Lung (tissue), 11 donors: ENCODE measurements at regions not wholly inside any gene's neighbourhood (a gene's known extent, or its start where the extent isn't known, plus 50 kb on each side); places are given as distances from the start of the nearest gene placed in this dataset.

Experiments used
- ATAC-seq: fragments of 200-7000 bp; cut with Tn5 transposase; one replicate; pipeline ENCODE4 v1.9.1; 2020; ENCODE audit warnings: moderate number of reproducible peaks; ENCODE audit not compliant: insufficient read depth, low FRiP score
- DNase-seq, 3 donors: peaks; one replicate each; pipeline ENCODE4 v3.0.0-alpha.2; 2013 to 2017
- H3K27ac ChIP-seq, 2 donors: one replicate each; pipeline ENCODE4 v1.5.1; 2013; ENCODE audit warnings: mild to moderate bottlenecking in 2 of 2, moderate library complexity in 2 of 2, control low read depth in 1 of 2, inconsistent platforms in 1 of 2, low read depth in 1 of 2, low read length in 1 of 2
- H3K27me3 ChIP-seq, 3 donors: one replicate each; pipeline ENCODE4 v1.5.1; 2013; ENCODE audit warnings: low read length in 2 of 3; ENCODE audit not compliant: control insufficient read depth in 3 of 3, insufficient read depth in 3 of 3
- H3K36me3 ChIP-seq, 4 donors: one replicate each; pipeline ENCODE4 v1.5.1; 2013; ENCODE audit warnings: low read length in 4 of 4, mild to moderate bottlenecking in 1 of 4, moderate library complexity in 1 of 4; ENCODE audit not compliant: control insufficient read depth in 4 of 4, insufficient read depth in 4 of 4
- H3K4me1 ChIP-seq, 5 donors: one replicate each; pipeline ENCODE4 v1.5.1; 2013; ENCODE audit warnings: low read length in 5 of 5, mild to moderate bottlenecking in 2 of 5, moderate library complexity in 1 of 5; ENCODE audit not compliant: control insufficient read depth in 5 of 5, insufficient read depth in 5 of 5
- H3K4me3 ChIP-seq: one replicate; pipeline ENCODE4 v1.5.1; 2013; ENCODE audit warnings: mild to moderate bottlenecking, control low read depth, moderate library complexity
- H3K9ac ChIP-seq, 2 donors: one replicate each; pipeline ENCODE4 v1.5.1; 2013; ENCODE audit warnings: low read length in 2 of 2, control low read depth in 1 of 2; ENCODE audit not compliant: insufficient read depth in 1 of 2
- H3K9me3 ChIP-seq, 4 donors: one replicate each; pipeline ENCODE4 v1.5.1; 2013; ENCODE audit warnings: low read length in 3 of 4, mild to moderate bottlenecking in 1 of 4, moderate library complexity in 1 of 4; ENCODE audit not compliant: control insufficient read depth in 4 of 4, insufficient read depth in 3 of 4
- CTCF ChIP-seq: IDR thresholded peaks from 2 replicates; pipeline ENCODE4 v1.5.1; 2012; ENCODE audit warnings: mild to moderate bottlenecking; ENCODE audit errors: control extremely low read depth, extremely low read depth
- WGBS, 2 donors: extraction: QIAGEN DNeasy Blood & Tissue Kit; methylation state at CpG; one replicate each; pipeline ENCODE4 v1.1.7; 2013; 5-methylcytosine and 5-hydroxymethylcytosine counted together
- donor health status: control.
- donor health status: control.
- donor health status: Bipolar disorder and iron deficiency.
- donor health status: healthy.
- donor health status: DM: yes; HTN: yes; CAD: no.

- Histone ChIP-seq H3K9ac (no peak overlapping the region), H3K27ac (no peak overlapping the region), H3K4me3 (no peak overlapping the region), H3K4me1 (peaks cover 0 to 4% (median 0%) of the 10 kb centered on the region in 5 donors), H3K36me3 (no peaks in the 10 kb centered on the region), H3K9me3 (no peaks in the 10 kb centered on the region), H3K27me3 (no peaks in the 10 kb centered on the region)
- ATAC-seq: no peak
- no peak for DNase-seq
- TF ChIP-seq CTCF: no peak
Observed at GRCh38 chr1:87421809-87422208, 93.1 kb downstream of the LMO4 start.

DNA sequence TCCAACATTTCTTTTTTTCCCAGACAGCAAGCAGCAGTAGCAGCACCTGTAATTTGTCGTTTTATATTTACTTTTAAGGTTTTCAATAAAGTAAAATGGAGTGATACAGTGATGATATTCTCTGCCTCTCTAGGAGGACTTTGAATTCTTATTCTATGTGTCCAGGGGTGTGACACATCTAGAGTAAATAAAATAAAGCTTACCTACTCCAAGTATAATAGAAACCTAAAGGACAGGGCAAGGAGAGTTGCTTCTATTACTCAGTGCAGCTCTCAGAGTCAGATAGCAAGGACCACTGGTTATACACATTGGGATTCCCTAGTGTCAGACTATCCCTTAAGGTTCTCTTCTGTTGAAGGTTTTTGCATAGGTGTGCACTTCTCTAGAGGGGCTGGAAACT, 95.9 kb downstream of the LMO4 start:
- WGBS, 2 donors: 79 to 96% methylated on average over 1 of the region's 1 CpG
- no peak for ATAC-seq

GRCh38 chr1:87426463-87427249, 98.0 kb downstream of the LMO4 start:
- peaks cover 0 to 5% (median 0%) of the 10 kb centered on the region in 5 donors for H3K4me1 ChIP-seq
- 87 to 91% methylated on average over 12 of the region's 12 CpGs for WGBS, 2 donors
- H3K9ac ChIP-seq: no peak overlapping the region
- no peak overlapping the region for H3K4me3 ChIP-seq
- no peaks in the 10 kb centered on the region for H3K9me3 ChIP-seq
- DNase-seq (peak; percentile 15 to 46 (median 30)), ATAC-seq (no peak)
- no peak for TF ChIP-seq CTCF
- no peak overlapping the region for H3K27ac ChIP-seq
- no peaks in the 10 kb centered on the region for H3K27me3 ChIP-seq
- no peaks in the 10 kb centered on the region for H3K36me3 ChIP-seq

More for the DNA sequence above, 95.9 kb downstream of the LMO4 start:
- Histone ChIP-seq H3K9me3 (no peaks in the 10 kb centered on the region), H3K36me3 (no peaks in the 10 kb centered on the region), H3K9ac (no peak overlapping the region), H3K27me3 (no peaks in the 10 kb centered on the region), H3K4me3 (no peak overlapping the region), H3K4me1 (peaks cover 0 to 5% (median 0%) of the 10 kb centered on the region in 5 donors), H3K27ac (no peak overlapping the region)
- no peak for TF ChIP-seq CTCF
- no peak for DNase-seq
